CD4-positive, alpha-beta T cell (primary cell): ENCODE measurements at regions not wholly inside any gene's neighbourhood (a gene's known extent, or its start where the extent isn't known, plus 50 kb on each side); places are given as distances from the start of the nearest gene placed in this dataset.
"Not testable (repeated sequence)": the region's sequence is repeated elsewhere in the genome, so short reads cannot be mapped to it uniquely, and the experiment has no call there.

Source experiments
- ATAC-seq: fragments of 200-7000 bp; cut with Tn5 transposase; one replicate; pipeline ENCODE4 v1.10.0; 2022; ENCODE audit warnings: mild to moderate bottlenecking; ENCODE audit not compliant: poor library complexity
- CTCF ChIA-PET: fragments of 350-600 bp; sonication (Branson Sonifier 250); formaldehyde crosslinking; loops from one replicate; lab custom pipeline; 2021; ENCODE audit warnings: antibody characterized with exemption, inconsistent platforms; lab: Charles Lee
- POLR2A ChIA-PET: fragments of 350-600 bp; sonication (Branson Sonifier 250); formaldehyde crosslinking; loops from one replicate; lab custom pipeline; 2021; ENCODE audit warnings: antibody characterized with exemption, inconsistent platforms; lab: Charles Lee
- DNase-seq, 14 experiments: peaks; one replicate each; pipeline ENCODE4 v3.0.0-alpha.2; 2013 to 2020; ENCODE audit warnings: mixed read lengths in 2 of 14
- H3K27ac ChIP-seq, 2 donors: one replicate each; pipeline versions ENCODE4 v1.5.1 to v1.7.0; 2013; ENCODE audit warnings: low read length in 2 of 2, low read depth in 1 of 2, mild to moderate bottlenecking in 1 of 2
- H3K27me3 ChIP-seq, 2 experiments: 1 replicate in 1 of 2; 2 replicates in 1 of 2; pipeline versions ENCODE4 v1.6.1 to v1.7.0; 2013; ENCODE audit warnings: low read length in 2 of 2, control low read depth in 1 of 2, mild to moderate bottlenecking in 1 of 2, moderate library complexity in 1 of 2; ENCODE audit not compliant: insufficient read depth in 2 of 2, control insufficient read depth in 1 of 2
- H3K36me3 ChIP-seq: one replicate; pipeline ENCODE4 v1.6.1; 2013; ENCODE audit warnings: low read length, control low read depth; ENCODE audit not compliant: insufficient read depth
- H3K4me1 ChIP-seq: one replicate; pipeline ENCODE4 v1.6.1; 2013; ENCODE audit warnings: low read length, control low read depth; ENCODE audit not compliant: insufficient read depth
- H3K4me3 ChIP-seq: one replicate; pipeline ENCODE4 v1.5.1; 2013; ENCODE audit warnings: mild to moderate bottlenecking, low read length, moderate library complexity
- H3K9me3 ChIP-seq, 2 experiments: 1 replicate in 1 of 2; 2 replicates in 1 of 2; pipeline versions ENCODE4 v1.6.1 to v1.7.0; 2013; ENCODE audit warnings: low read length in 2 of 2, mild to moderate bottlenecking in 2 of 2, control low read depth in 1 of 2, moderate library complexity in 1 of 2; ENCODE audit not compliant: control insufficient read depth in 1 of 2, insufficient read depth in 1 of 2
- H3K27ac Mint-ChIP-seq: one replicate; pipeline ENCODE4 v1.8.0; 2020; ENCODE audit warnings: mixed read lengths
- H3K27me3 Mint-ChIP-seq: one replicate; pipeline ENCODE4 v1.8.0; 2021; ENCODE audit warnings: mixed read lengths
- H3K36me3 Mint-ChIP-seq: one replicate; pipeline ENCODE4 v1.8.0; 2021; ENCODE audit warnings: low read depth, mixed read lengths
- H3K4me1 Mint-ChIP-seq: one replicate; pipeline ENCODE4 v1.8.0; 2021; ENCODE audit warnings: low read depth, mixed read lengths
- H3K4me3 Mint-ChIP-seq: one replicate; pipeline ENCODE4 v1.8.0; 2020; ENCODE audit warnings: mild to moderate bottlenecking, mixed read lengths
- H3K9me3 Mint-ChIP-seq: one replicate; pipeline ENCODE4 v1.8.0; 2020; ENCODE audit warnings: mixed read lengths
- CTCF ChIP-seq: fragments of 200-600 bp; IDR thresholded peaks from one replicate; pipeline ENCODE4 v1.8.0; 2022; ENCODE audit warnings: antibody characterized with exemption, mild to moderate bottlenecking
- intact Hi-C, 2 experiments: fragments of 100-400 bp; cut with DNase I in 1 of 2; cut with micrococcal nuclease in 1 of 2; formaldehyde crosslinking; loops; one replicate each; pipeline versions ENCODE4 v1.15.1 to v1.9.0; 2023 to 2025; cut with DNase I, micrococcal nuclease

GRCh38 chr20:12759493-12759892, 249.3 kb upstream of the SPTLC3 start:
- CTCF ChIA-PET, H3K27ac ChIP-seq, H3K4me3 Mint-ChIP-seq, H3K36me3 Mint-ChIP-seq, H3K27ac Mint-ChIP-seq, ATAC-seq, H3K9me3 ChIP-seq, H3K4me1 ChIP-seq, POLR2A ChIA-PET, H3K27me3 ChIP-seq, intact Hi-C loops, DNase-seq, H3K4me1 Mint-ChIP-seq, H3K36me3 ChIP-seq, H3K4me3 ChIP-seq, H3K9me3 Mint-ChIP-seq, H3K27me3 Mint-ChIP-seq: not testable (repeated sequence)

GRCh38 chr20:12762725-12763124, 246.0 kb upstream of the SPTLC3 start:
- H3K4me1 ChIP-seq, result no peaks in the 10 kb centered on the region

GRCh38 chr20:12763406-12763805, 245.4 kb upstream of the SPTLC3 start:
- H3K4me1 ChIP-seq, result no peaks in the 10 kb centered on the region
- peaks cover 0 to 14% of the 10 kb centered on the region in 2 experiments for H3K9me3 ChIP-seq
- DNase-seq, result no peak
- Mint-ChIP-seq H3K4me1 (no peaks in the 10 kb centered on the region), H3K9me3 (no peaks in the 10 kb centered on the region), H3K27me3 (no peaks in the 10 kb centered on the region), H3K36me3 (no peaks in the 10 kb centered on the region), H3K4me3 (no peak overlapping the region), H3K27ac (no peak overlapping the region)
- ChIA-PET POLR2A (no interaction called here), CTCF (no interaction called here)
- no peak overlapping the region for H3K27ac ChIP-seq
- intact Hi-C loops, result no loop called here
- H3K27me3 ChIP-seq, result no peaks in the 10 kb centered on the region
- TF ChIP-seq CTCF, result no peak
- H3K4me3 ChIP-seq, result no peak overlapping the region
- no peak for ATAC-seq
- H3K36me3 ChIP-seq, result no peaks in the 10 kb centered on the region

More at GRCh38 chr20:12762725-12763124, 246.0 kb upstream of the SPTLC3 start:
- ATAC-seq (no peak), DNase-seq (no peak)
- no peak overlapping the region for H3K4me3 ChIP-seq
- H3K27me3 Mint-ChIP-seq, result no peaks in the 10 kb centered on the region
- no peaks in the 10 kb centered on the region for H3K9me3 Mint-ChIP-seq
- no peaks in the 10 kb centered on the region for H3K4me1 Mint-ChIP-seq
- no peaks in the 10 kb centered on the region for H3K27me3 ChIP-seq
- peaks cover 0 to 8% of the 10 kb centered on the region in 2 experiments for H3K9me3 ChIP-seq
- H3K27ac ChIP-seq, result no peak overlapping the region
- CTCF ChIA-PET, result interaction anchor here (0.6 to 0.7 kb wide), 2 partner anchors 69 to 1632 kb away, joined by 3 read pairs; no protein-coding TSS in a partner anchor
- POLR2A ChIA-PET, result no interaction called here
- H3K27ac Mint-ChIP-seq, result no peak overlapping the region
- H3K4me3 Mint-ChIP-seq, result no peak overlapping the region
- no peak for TF ChIP-seq CTCF
- no peaks in the 10 kb centered on the region for H3K36me3 ChIP-seq
- intact Hi-C loops, result no loop called here
- H3K36me3 Mint-ChIP-seq, result no peaks in the 10 kb centered on the region

GRCh38 chr20:12764053-12764452, 244.7 kb upstream of the SPTLC3 start:
- no peak overlapping the region for H3K4me3 Mint-ChIP-seq
- DNase-seq, result no peak
- H3K9me3 Mint-ChIP-seq, result no peaks in the 10 kb centered on the region
- POLR2A ChIA-PET, result no interaction called here
- Histone ChIP-seq H3K27ac (no peak overlapping the region), H3K36me3 (no peaks in the 10 kb centered on the region), H3K9me3 (peaks cover 0 to 15% of the 10 kb centered on the region in 2 experiments), H3K4me1 (no peaks in the 10 kb centered on the region), H3K4me3 (no peak overlapping the region), H3K27me3 (no peaks in the 10 kb centered on the region)
- no peaks in the 10 kb centered on the region for H3K36me3 Mint-ChIP-seq
- no peaks in the 10 kb centered on the region for H3K4me1 Mint-ChIP-seq
- intact Hi-C loops, result no loop called here
- CTCF ChIA-PET, result no interaction called here
- no peak for ATAC-seq
- no peaks in the 10 kb centered on the region for H3K27me3 Mint-ChIP-seq
- TF ChIP-seq CTCF, result no peak
- H3K27ac Mint-ChIP-seq, result no peak overlapping the region
